Progenitor cell of endocrine pancreas (in vitro differentiated cells): ENCODE measurements at regions not wholly inside any gene's neighbourhood (a gene's known extent, or its start where the extent isn't known, plus 50 kb on each side); places are given as distances from the start of the nearest gene placed in this dataset.

Experiments used
- DNase-seq: peaks from one replicate; pipeline ENCODE4 v3.0.0; 2021; ENCODE audit warnings: low spot score; ENCODE audit not compliant: unreplicated experiment
- H3K27ac Mint-ChIP-seq: 2 replicates; pipeline ENCODE4 v1.8.0; 2021; ENCODE audit warnings: mild to moderate bottlenecking, moderate library complexity, mixed read lengths
- H3K27me3 Mint-ChIP-seq: 2 replicates; pipeline ENCODE4 v1.8.0; 2021; ENCODE audit warnings: mixed read lengths
- H3K36me3 Mint-ChIP-seq: 2 replicates; pipeline ENCODE4 v1.8.0; 2022; ENCODE audit warnings: mixed read lengths; ENCODE audit not compliant: insufficient read depth
- H3K4me1 Mint-ChIP-seq: 2 replicates; pipeline ENCODE4 v1.8.0; 2021; ENCODE audit warnings: low read depth, mixed read lengths
- H3K4me3 Mint-ChIP-seq: 2 replicates; pipeline ENCODE4 v1.8.0; 2021; ENCODE audit warnings: low read depth, mild to moderate bottlenecking, moderate library complexity, mixed read lengths
- H3K9me3 Mint-ChIP-seq: 2 replicates; pipeline ENCODE4 v1.8.0; 2021; ENCODE audit warnings: low read depth, mixed read lengths
- TF ChIP-seq, protein P1 (sequence below): fragments of 200-600 bp; sonication (generic); IDR thresholded peaks from one replicate; pipeline ENCODE4 v1.5.0; 2021; ENCODE audit warnings: antibody characterized with exemption, mild to moderate bottlenecking; ENCODE audit not compliant: unreplicated experiment

DNA sequence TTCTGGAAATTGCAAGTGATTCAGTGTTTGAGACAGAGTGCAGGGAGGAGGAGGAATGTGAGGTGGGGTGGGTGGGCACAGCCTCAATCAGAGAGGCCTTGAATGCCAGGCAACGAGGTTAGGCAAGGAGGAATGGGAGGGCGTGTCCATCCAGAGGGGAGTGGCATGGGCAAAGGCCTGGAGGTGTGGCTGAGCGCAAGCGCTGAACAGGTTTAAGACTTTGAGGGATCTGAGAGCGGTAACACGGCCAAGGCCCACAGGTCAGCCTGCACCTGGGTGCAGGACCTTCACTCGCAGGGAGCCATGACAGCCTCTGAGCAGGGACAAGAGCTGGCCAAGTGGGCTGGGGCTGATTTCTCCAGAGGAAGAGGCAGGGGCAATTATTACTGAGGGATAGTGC, 125.9 kb downstream of the TPRA1 start:
- H3K27ac Mint-ChIP-seq = no peak overlapping the region
- TF ChIP-seq, protein P1, sequence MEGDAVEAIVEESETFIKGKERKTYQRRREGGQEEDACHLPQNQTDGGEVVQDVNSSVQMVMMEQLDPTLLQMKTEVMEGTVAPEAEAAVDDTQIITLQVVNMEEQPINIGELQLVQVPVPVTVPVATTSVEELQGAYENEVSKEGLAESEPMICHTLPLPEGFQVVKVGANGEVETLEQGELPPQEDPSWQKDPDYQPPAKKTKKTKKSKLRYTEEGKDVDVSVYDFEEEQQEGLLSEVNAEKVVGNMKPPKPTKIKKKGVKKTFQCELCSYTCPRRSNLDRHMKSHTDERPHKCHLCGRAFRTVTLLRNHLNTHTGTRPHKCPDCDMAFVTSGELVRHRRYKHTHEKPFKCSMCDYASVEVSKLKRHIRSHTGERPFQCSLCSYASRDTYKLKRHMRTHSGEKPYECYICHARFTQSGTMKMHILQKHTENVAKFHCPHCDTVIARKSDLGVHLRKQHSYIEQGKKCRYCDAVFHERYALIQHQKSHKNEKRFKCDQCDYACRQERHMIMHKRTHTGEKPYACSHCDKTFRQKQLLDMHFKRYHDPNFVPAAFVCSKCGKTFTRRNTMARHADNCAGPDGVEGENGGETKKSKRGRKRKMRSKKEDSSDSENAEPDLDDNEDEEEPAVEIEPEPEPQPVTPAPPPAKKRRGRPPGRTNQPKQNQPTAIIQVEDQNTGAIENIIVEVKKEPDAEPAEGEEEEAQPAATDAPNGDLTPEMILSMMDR = no peak
- no peaks in the 10 kb centered on the region for H3K9me3 Mint-ChIP-seq
- H3K36me3 Mint-ChIP-seq = no peaks in the 10 kb centered on the region
- DNase-seq = no peak
- H3K4me3 Mint-ChIP-seq = no peak overlapping the region
- peaks cover 28% of the 10 kb centered on the region for H3K27me3 Mint-ChIP-seq
- H3K4me1 Mint-ChIP-seq = no peaks in the 10 kb centered on the region

DNA sequence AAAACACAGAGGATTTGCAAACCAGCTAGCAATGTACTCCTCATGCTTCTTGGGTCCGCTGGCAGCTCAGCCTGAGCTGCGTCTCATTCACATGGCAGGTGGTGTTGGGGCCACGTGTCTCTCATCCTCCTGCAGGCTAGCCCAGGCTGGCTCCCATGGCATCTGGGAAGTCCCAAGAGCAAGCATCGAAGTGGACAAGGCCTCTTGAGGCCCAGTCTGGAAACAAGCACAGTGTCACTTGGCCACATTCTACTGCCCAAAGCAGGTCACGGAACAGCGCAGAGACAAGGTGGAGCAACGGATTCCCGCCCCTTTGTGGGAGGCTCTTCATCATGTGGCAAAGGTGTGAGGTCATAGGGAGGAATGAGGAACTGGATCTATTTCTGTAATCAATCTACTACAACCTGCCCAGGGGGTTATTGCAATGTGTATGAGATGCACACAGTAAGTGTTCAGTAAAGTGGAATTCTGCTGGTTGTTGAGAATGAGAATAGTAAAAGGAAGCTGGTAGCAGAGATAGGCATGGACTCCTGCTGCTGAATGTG, 128.3 kb downstream of the TPRA1 start:
- no peaks in the 10 kb centered on the region for H3K4me1 Mint-ChIP-seq
- no peaks in the 10 kb centered on the region for H3K36me3 Mint-ChIP-seq
- no peak overlapping the region for H3K4me3 Mint-ChIP-seq
- TF ChIP-seq, protein P1 = no peak
- DNase-seq = no peak
- peaks cover 47% of the 10 kb centered on the region for H3K27me3 Mint-ChIP-seq
- H3K9me3 Mint-ChIP-seq = no peaks in the 10 kb centered on the region
- no peak overlapping the region for H3K27ac Mint-ChIP-seq

DNA sequence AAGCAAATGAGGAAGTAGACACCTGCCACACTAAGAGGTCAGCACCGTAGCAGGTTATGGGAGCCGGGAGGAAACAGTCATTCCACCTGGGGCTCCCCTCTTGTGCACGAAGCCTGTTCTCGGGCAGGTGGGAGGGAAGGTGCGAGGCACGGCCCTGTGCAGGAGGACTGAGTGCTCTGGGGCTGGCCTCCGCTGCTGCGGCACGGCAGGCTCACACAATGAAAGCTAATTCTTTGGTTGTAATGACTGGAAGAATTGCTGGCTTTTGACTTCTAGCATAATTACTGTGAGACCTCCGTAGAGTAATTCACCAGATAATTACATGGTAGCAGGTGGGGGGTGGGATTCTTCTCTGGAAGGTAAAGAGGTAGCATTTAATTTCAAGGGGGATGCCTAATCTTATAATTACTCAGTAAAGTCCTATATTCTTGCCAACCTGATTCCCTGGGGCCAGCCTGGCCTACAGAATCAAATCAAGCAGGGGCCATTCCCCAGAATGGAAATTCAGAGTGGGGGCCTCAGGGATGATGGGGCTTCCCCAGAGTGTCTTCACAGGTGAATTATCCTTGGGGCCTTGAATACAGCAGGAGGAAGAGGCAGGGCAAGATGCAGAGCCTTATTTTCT, 129.1 kb downstream of the TPRA1 start:
- Mint-ChIP-seq H3K27ac (no peak overlapping the region), H3K4me1 (no peaks in the 10 kb centered on the region), H3K4me3 (no peak overlapping the region), H3K36me3 (no peaks in the 10 kb centered on the region), H3K9me3 (no peaks in the 10 kb centered on the region), H3K27me3 (peaks cover 53% of the 10 kb centered on the region)
- TF ChIP-seq, protein P1 = no peak
- no peak for DNase-seq

DNA sequence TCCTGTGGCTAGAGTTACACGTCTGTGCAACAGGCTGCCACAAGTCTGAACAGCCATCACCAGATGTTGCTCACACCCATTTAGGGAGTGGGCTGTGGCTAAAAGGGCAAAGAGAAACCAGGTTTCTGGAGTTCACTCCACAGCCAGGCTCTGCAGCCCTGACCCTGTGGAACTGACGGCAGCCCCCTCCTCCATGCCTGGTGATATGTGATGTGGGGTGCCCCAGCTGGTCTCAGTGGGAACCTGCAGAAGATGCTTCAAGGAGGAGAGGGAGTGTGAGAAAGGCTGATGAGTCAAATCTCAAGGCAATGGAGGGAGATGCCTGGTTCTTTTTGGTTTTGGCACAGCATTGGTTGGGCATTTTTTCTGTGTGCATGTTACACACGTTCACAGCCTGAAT, 130.6 kb downstream of the TPRA1 start:
- TF ChIP-seq, protein P1 = no peak
- DNase-seq = no peak
- Mint-ChIP-seq H3K27ac (no peak overlapping the region), H3K4me1 (no peaks in the 10 kb centered on the region), H3K27me3 (peaks cover 60% of the 10 kb centered on the region), H3K4me3 (no peak overlapping the region), H3K9me3 (no peaks in the 10 kb centered on the region), H3K36me3 (no peaks in the 10 kb centered on the region)

DNA sequence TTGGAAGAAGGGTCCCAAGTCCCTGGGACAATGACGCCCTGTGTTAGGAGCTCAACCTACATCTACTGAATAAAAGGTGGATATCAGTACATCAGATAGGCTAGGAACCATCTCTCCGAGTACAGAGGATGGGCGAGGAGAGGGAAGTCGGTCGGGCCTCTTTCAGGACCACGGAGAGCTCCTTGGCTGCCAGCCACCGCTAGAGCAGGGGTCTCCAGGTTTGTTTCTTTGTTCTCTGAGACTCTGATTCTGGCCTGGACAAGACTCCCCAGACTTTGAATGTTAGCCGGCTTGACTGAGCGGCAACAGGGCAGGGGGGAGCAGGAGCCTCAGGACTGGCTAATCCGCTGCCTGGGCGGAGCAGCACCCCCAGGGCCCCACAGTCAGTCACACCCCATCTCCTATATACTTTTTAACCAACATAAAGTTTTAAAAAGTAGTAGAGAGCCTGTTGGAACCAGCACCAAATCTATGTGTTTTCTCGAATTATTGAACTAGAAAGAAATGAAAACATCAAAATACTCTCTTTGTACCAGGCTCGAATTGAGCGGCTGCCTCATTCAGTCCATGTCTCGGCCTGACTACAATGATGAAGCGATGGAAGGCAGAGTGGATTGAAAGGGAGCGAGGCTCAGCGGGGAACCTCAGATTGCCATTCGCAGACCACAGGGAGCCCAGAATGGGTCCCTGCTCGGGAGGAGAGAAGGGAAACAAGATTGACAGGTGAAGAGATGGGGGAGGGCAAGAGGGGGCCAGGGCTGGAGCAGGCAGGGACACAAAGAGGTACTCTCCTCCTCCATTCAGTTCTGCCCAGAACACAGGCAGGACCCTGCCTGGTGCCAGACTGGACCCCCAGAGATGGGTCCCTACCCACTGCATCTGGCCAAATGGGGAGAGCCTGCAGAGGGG, 131.6 kb downstream of the TPRA1 start:
- Mint-ChIP-seq H3K27ac (no peak overlapping the region), H3K36me3 (no peaks in the 10 kb centered on the region), H3K4me1 (no peaks in the 10 kb centered on the region), H3K4me3 (no peak overlapping the region), H3K9me3 (no peaks in the 10 kb centered on the region), H3K27me3 (peaks cover 63% of the 10 kb centered on the region)
- DNase-seq = peak; percentile 82
- TF ChIP-seq, protein P1 = no peak
